ENCODE measurements at regions not wholly inside any gene's neighbourhood (a gene's known extent, or its start where the extent isn't known, plus 50 kb on each side); places are given as distances from the start of the nearest gene placed in this dataset.

DNA sequence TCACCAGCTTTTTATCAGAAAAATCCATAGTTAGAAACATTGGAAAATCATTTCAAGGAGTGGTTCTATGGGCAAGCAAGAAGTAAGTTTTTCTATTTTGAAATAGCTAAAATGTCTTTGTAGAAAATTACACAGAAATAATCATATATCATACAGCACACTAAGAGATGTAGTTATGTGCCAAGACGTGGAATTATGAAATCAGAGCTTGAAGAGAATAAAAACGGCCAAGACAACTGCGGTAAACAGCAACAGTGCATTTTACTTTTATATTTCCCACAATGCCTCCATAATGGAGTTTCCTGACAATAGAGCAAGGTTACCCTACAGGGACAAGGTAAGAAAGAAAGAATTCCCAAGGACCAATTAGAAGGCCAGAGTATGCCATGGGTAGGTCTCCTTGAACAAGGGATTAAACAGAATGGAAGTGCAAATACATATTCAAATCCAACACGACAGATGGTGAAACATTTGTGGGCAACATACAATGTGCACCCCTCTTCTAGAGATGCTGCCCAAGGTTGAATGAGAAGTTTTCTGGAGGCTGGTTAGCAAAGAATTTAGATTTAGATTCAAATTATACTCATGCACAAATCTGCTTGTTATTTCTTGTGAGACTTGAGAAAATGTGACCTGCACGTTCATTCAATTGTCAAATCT is 76.1 kb upstream of the BTG1 start:
- TF ChIP-seq GATA3 (IDR thresholded peaks at IDR 0.05; ENCODE audit: low read depth, low read length) (no peak), GATA2 (IDR thresholded peaks at IDR 0.05; ENCODE audit: low read depth, low read length) (no peak)

- TF ChIP-seq GATA2 (IDR thresholded peaks at IDR 0.05; ENCODE audit: low read depth, low read length) (no peak), GATA3 (IDR thresholded peaks at IDR 0.05; ENCODE audit: low read depth, low read length) (no peak)
Observed at GRCh38 chr12:92218394-92219077, 72.9 kb upstream of the BTG1 start.

- TF ChIP-seq GATA3 (IDR thresholded peaks at IDR 0.05; ENCODE audit: low read depth, low read length) (no peak), GATA2 (IDR thresholded peaks at IDR 0.05; ENCODE audit: low read depth, low read length) (no peak)
Observed at GRCh38 chr12:92216092-92216491, 70.4 kb upstream of the BTG1 start.

- TF ChIP-seq GATA3 (IDR thresholded peaks at IDR 0.05; ENCODE audit: low read depth, low read length) (no peak), GATA2 (IDR thresholded peaks at IDR 0.05; ENCODE audit: low read depth, low read length) (no peak)
Observed at GRCh38 chr12:92215358-92215757, 69.7 kb upstream of the BTG1 start.

DNA sequence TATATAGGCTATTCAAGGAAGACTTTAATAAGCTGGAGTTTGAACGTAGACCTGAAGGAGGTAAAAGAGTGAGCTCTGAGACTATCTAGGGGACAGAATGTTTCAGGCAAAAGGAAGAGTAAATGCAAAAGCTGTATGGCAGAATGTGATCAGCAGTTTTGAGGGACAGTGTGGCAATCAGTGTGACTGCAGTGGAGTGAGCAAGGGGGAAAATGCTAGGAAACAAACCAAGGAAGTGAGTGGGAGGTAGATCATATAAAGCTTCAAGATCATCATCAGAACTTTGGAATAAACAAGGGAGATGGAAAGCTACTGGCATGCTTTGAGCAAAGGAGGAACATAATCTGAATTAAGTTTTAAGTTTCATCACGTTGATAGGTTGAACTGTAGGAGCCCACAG is 67.5 kb upstream of the BTG1 start:
- no peak for TF ChIP-seq GATA3 (IDR thresholded peaks at IDR 0.05; ENCODE audit: low read depth, low read length)
- TF ChIP-seq GATA2 (IDR thresholded peaks at IDR 0.05; ENCODE audit: low read depth, low read length): no peak

DNA sequence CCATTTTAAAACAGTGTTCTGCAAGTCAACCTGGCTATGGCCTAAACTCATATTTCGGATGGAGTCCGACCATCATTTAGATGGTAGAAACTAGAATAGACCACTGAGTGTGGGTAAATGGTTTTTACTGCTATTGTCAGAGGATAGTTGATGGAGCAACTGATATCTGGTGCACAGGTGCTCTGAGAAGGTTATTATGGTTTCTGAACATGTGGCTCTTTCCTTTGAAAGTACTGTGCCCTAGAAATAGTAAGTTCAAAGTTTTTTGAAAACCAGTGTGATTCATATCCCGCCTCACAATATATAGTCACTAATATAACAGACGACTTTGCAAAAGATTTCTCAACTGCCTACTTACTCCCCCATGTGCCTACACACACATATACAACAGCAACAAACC is 64.4 kb upstream of the BTG1 start:
- TF ChIP-seq GATA2 (IDR thresholded peaks at IDR 0.05; ENCODE audit: low read depth, low read length) (no peak), GATA3 (IDR thresholded peaks at IDR 0.05; ENCODE audit: low read depth, low read length) (no peak)

GRCh38 chr12:92208613-92209121 is 63.0 kb upstream of the BTG1 start:
- TF ChIP-seq GATA2 (IDR thresholded peaks at IDR 0.05; ENCODE audit: low read depth, low read length): no peak
- TF ChIP-seq GATA3 (IDR thresholded peaks at IDR 0.05; ENCODE audit: low read depth, low read length): no peak

DNA sequence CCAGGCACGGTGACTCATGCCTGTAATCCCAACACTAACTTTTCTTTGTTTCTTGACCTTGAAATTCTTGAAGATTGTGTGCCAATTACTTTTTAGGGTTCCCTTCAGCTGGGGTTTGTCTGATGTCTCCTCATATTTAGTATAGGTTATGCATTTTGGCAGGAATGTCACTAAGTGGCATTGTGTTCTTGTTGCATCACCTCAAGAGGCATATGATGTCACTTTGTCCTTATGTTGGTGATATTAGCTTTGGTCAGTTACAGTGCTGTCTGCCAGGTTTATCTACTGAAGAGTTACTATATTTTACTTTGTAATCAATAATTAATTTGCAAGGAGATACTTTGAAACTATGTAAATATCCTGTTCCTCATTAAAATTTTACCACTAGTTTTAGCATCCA is 61.0 kb upstream of the BTG1 start:
- TF ChIP-seq GATA2 (IDR thresholded peaks at IDR 0.05; ENCODE audit: low read depth, low read length) (no peak), GATA3 (IDR thresholded peaks at IDR 0.05; ENCODE audit: low read depth, low read length) (no peak)

- TF ChIP-seq GATA2 (IDR thresholded peaks at IDR 0.05; ENCODE audit: low read depth, low read length) (no peak), GATA3 (IDR thresholded peaks at IDR 0.05; ENCODE audit: low read depth, low read length) (no peak)
Observed at GRCh38 chr12:92206011-92206410, 60.4 kb upstream of the BTG1 start.

- TF ChIP-seq GATA3 (IDR thresholded peaks at IDR 0.05; ENCODE audit: low read depth, low read length): no peak
- TF ChIP-seq GATA2 (IDR thresholded peaks at IDR 0.05; ENCODE audit: low read depth, low read length): no peak
Observed at GRCh38 chr12:92199819-92200576, 54.4 kb upstream of the BTG1 start.

DNA sequence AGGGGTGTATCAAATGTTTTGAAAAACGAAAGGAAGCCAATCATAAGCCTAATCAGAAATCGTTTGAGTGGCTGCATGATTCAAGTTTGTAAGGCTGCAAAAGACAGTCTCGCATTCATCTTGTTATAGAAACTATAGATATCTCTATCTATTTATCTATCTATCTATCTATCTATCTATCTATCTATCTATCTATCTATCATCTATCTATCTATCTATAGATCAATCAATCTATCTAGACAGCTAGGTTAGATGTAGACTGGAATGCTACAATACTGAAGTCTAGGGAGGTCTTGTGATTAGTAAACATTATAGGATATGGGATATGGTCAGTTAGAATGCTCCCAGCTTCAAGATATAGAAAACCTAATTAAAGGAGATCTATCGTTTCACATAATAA is 52.2 kb upstream of the BTG1 start:
- TF ChIP-seq GATA2 (IDR thresholded peaks at IDR 0.05; ENCODE audit: low read depth, low read length) (no peak), GATA3 (IDR thresholded peaks at IDR 0.05; ENCODE audit: low read depth, low read length) (no peak)

DNA sequence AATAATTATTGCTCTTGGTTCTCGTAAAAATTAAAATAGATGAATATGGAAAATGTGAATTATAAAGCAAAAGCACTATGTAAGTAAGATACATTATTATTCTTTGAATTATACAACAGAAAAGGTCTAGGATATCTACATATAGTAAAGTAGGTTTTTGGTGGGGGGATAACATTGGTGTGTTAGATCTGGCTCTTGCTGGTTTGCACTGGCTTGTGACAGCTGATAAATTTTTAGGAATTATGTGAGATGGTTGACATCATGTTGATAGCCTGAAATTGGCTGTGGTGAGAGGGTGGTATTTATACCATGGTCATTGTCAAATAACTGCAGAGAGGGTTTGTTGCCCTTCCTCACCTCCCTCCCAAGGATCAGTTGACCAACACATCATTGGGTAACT is 50.7 kb upstream of the BTG1 start:
- TF ChIP-seq GATA2 (IDR thresholded peaks at IDR 0.05; ENCODE audit: low read depth, low read length) (no peak), GATA3 (IDR thresholded peaks at IDR 0.05; ENCODE audit: low read depth, low read length) (no peak)
